HL-60/S4 treated with retinoic acid at 250 ng/mL for 4 days and 3 days (cell line): ENCODE measurements at regions not wholly inside any gene's neighbourhood (a gene's known extent, or its start where the extent isn't known, plus 50 kb on each side); places are given as distances from the start of the nearest gene placed in this dataset.

ENCODE experiments used
- in situ Hi-C: fragments of 300-500 bp; cut with MboI; formaldehyde crosslinking; loops from 2 replicates; pipeline ENCODE4 v1.7.0; 2022; ENCODE audit warnings: low sequenced_read_pairs

GRCh38 chr16:85162478-85163277 lies 50.4 kb upstream of the CIBAR2 start:
- in situ Hi-C loops, result no loop called here

DNA sequence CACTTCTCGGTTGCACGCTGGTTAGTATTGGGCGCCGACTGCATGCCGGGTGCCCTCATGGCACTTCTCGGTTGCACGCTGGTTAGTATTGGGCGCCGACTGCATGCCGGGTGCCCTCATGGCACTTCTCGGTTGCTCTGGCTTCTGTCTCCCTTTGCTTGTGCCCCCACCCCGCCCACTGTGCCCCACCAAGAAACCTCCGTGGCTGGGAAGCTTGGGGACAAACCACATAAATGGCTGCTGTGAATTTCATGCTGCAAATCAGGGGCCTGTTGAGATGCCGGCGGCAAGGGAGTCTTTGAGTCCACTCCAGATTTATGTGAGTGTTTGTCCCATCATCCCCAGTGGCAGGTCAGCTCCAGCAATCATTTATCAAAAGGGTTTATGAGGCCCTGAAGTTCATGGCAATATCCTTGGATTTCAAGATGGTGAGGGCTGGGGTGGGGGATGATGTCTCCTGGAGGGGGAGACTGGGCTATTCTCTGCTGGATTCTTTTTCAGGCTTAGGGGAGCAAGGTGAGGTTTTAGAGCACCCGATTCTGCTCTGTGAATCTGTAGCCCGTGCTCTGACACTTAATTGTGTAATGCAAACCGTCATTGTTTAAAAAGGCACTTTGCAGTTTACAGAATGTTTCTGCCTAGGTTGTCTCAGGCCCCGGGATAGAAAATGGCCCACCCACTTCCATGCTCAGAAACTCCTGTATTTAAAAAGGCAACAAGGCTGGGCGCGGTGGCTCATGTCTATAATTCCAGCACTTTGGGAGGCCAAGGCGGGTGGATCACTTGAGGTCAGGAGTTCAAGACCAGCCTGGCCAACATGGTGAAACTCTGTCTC lies 51.2 kb upstream of the CIBAR2 start:
- in situ Hi-C loops, result no loop called here

- in situ Hi-C loops, result no loop called here
These were observed 52.2 kb upstream of the CIBAR2 start for GRCh38 chr16:85164431-85164830.

DNA sequence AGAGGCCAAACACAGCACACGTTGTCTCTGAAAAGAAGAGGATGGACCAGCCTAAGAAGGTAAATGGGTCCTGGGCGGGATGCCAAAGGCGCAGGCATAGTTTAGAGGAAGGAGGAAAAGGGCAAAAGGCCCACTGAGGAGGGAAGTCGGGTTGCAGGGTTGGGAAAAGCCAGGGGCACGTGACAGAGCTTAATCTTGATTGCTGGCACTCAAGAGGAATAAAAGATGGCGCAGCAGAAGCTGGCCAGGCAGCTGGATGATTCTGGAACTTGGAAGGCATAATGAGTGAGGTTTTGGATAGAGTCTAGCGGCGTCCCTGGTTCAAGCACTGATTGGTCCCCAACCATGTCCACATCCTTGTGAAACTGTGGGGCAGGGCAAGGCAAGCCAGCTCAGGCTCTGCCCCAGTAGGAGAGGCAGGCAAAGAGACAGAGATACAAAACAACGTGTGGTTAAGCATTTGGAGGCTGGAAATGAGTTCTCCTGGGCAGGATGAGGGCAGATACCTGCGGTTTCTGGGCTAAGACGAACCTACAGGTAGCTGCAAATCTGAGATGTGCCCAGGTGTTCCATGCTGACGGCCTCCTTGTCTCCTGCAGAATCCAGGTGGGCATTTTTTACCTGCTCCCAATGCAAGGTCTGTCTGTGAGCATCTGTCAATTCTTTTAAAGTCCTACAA lies 52.7 kb upstream of the CIBAR2 start:
- in situ Hi-C loops, result no loop called here

DNA sequence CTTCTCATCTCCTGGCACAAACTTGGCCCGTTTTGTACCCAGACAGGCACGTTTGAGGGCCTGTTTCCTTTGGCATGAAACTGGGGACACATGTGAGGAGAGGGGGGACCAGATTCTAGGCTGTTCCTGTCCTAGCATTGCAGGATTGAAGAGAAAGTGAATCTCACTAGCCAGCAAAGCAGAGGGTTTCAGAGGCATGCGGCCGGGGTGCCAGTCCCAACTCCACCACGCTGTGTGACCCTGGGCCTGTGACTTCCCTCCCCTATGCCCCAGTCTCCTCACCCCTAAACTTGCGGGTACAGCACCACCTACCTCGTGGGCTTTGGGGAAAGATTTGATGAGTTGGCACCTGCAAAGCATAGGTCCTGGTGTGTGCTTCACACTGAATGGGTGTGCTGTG lies 53.5 kb upstream of the CIBAR2 start:
- in situ Hi-C loops, result no loop called here

DNA sequence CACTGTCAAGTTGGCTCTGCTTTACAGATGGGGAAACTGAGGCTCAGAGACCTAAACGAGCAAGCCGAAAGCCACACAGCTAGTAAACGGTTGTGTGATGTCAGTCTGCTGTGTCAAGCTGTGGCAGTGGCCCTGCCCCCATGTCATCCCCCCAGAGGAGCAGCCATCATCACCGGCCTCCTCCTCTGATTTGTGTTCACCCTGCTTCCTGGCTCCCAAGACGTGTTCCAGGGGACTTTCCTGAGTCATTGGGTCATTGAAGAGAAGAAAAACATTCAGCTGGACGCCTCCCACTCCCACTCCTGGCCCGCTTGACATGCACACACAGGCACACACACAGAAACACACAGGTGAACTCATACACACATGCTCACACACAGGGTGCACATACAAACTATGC lies 54.0 kb upstream of the CIBAR2 start:
- in situ Hi-C loops, result no loop called here

GRCh38 chr16:85166699-85167588 lies 54.7 kb upstream of the CIBAR2 start:
- in situ Hi-C loops, result no loop called here

DNA sequence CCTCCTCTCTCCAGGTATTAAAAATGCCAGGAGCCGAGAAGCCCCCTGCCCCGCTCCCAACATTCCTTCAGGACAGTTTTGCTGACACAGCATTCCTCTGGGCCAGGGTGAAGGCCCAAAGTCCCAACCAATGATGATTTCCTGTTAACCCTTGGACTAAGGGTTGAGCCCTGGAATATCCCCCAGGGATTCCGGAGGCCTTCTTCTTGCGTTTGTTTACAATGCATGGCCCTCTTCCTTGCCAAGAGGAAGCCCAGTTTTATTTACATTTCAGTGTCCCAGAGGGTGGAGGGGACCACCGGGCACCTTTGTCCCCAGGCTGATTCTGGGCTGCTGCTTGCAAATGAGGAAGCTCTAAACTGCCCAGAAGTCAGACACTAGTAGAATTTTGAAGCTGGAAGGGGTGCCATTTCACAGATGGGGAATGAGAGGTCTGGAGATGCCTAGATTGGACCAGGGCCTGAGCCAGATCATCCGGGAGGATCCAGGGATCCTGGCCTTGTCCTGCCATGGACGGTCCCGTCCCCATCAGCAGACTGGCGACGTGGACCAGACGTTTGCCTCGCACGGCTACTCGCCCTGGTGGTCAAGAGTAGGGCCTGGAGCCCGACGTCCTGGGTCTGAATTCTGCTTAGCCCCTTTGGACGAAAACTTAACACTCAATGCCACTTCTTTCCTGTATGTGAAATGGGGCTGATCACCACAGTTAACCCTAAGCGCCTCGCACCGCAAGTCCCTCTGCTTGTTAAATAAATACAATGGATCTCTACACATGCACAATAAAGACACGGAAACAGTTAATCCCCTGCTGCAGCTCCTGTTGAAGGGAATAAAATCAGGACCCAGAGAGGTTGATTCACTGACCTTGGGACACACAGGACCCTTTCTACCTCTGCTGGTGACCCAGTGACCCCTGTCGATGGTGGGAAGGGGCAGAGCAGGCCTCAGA lies 55.6 kb upstream of the CIBAR2 start:
- in situ Hi-C loops, result no loop called here

DNA sequence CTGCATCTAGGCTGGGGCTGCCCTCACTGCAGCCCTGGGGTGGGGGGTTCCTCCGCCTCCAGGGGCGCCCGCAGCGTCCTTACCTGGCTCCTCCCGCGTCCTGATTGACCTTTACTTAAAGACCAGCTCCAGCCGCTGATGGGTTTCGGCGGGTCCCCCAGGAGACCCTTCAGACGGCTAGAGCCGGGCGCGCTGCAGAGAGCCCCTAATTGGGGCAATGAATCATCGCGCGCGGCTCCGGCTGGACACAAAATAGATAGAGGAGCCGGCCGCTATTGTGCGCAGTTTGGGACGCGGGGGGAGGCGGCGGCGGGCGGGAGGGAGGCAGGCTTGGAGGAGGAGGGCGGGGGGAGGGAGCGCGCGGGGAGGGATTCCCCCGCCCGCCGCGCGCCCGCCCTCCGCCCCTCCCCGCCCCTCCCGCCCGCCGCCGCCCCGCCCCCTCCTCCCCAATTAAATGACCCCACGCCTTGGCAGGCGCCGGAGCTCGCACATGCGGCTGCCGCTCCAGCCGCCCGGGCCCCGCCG lies 56.5 kb upstream of the CIBAR2 start:
- in situ Hi-C loops, result no loop called here

DNA sequence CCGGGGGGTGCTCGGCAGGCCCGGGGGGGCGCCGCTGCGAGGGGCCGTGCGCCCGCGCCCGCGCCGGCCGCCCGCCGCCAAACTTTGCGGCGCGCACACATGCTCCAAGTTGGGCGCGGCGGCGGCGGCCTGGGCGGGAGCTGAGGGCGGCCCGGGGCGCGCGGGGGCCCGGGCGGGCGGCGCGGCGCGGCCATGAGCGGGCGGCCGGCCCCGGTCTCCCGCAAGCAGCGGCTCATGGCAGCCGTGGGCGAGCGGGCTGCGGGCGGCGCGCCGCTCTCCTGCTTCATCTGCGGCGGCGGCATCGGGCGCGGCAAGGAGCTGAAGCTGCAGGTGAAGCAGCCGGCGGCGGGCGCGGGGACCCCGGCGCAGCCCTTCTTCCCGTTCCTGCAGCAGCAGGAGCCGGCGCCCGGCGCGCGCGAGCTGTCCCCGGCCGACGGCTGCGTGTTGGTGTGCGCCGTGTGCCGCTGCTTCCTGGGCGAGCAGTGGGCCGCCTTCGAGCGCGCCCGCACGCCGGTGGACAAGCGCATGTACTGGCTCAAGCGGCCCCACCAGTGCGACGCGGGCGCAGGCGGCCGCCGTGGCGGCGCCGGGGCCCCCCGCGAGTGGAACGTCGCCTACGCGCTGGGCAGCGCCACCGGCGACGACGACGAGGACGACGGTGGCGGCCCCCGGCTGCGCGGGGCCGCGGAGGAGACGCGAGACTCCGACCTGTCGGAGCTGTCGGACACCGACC lies 57.2 kb upstream of the CIBAR2 start:
- in situ Hi-C loops, result no loop called here

DNA sequence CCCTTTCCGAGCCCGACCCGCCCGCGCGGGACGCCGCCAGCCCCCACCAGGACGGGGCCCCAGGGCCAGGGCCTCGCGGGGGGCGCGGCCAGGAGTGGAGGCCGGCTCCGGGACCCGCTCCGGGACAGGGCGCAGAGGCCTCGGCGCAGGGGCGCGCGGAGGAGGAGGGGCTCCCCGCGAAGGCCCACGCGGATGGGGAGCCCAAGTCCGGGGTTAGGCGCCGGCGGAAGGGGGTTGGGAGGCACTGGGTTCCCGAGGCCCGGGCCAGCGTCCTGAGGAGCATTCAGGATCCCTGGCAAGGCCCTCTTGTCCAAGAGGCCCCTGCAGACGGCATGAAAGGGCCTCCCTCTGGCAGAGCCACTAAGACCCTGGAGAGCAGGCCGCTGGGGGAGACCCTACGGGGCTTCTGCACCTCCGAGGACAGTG lies 57.8 kb upstream of the CIBAR2 start:
- in situ Hi-C loops, result no loop called here

GRCh38 chr16:85170590-85171003 lies 58.3 kb upstream of the CIBAR2 start:
- in situ Hi-C loops, result no loop called here

DNA sequence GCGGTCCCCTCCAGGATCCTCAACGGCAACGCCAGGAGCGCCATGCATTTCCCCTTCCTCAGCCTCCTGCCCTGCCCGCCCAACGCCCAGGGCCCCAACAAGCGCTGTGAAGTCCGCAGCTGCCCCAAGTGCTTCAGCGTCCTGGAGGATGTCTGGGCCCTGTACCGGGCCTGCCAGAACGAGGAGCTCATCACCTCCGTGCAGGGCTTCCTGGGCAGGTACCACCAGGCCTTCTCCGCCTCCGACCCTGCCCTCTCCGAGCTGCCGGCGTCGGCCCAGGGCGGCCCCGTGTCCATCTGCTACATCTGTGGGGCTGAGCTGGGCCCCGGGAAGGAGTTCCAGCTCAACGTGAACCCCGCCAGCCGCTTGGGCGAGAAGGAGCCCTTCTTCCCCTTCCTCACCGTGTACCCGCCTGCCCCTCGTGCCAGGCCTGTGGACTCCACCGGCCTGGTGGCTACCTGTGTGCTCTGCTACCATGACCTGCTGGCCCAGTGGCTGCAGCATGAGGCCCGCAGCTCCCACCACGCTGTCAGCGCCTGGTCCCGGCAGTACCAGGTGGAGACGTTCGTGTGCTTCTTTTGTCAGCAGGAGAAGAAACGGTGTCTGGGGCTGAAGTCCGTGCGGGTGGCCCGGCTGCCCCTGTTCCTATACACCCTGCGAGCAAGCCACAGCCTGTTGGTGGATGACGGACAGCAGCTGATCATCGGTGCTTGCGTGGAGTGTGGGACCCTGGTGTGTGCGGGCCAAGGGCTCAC lies 58.9 kb upstream of the CIBAR2 start:
- in situ Hi-C loops, result no loop called here

DNA sequence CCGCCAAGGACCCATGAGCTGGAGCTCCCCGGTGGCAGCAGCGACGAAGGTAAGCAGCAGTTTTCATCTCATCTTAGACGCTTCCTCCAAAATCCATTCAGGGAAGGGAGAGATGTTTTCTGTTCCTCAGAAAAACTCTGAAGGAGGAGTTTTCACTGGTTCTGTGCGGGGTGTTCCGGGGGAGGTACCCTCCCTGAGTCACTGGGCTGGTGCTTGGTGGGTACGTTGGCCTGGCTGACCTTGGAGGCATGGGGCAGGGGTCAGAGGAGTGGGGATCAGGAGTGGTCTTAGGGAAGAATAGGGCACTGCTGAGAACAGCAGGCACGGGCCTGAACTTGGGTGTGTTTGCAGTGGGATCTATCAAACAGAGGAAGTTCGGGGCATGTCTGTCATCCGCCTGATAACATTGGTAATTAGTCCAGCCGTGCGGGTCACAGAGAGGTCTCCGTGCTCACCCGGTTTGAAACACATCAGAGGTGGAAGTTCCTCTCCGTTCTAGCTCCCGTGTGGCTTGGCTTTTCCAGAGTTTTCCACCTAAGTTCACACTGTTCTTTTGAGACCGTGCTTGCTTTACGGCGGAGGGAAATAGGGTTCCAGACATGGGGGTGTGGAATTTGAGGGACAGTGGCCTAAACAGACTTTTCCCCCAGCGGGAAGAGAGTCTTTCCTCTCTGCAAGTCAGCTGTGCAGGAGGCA lies 59.6 kb upstream of the CIBAR2 start:
- in situ Hi-C loops, result no loop called here

DNA sequence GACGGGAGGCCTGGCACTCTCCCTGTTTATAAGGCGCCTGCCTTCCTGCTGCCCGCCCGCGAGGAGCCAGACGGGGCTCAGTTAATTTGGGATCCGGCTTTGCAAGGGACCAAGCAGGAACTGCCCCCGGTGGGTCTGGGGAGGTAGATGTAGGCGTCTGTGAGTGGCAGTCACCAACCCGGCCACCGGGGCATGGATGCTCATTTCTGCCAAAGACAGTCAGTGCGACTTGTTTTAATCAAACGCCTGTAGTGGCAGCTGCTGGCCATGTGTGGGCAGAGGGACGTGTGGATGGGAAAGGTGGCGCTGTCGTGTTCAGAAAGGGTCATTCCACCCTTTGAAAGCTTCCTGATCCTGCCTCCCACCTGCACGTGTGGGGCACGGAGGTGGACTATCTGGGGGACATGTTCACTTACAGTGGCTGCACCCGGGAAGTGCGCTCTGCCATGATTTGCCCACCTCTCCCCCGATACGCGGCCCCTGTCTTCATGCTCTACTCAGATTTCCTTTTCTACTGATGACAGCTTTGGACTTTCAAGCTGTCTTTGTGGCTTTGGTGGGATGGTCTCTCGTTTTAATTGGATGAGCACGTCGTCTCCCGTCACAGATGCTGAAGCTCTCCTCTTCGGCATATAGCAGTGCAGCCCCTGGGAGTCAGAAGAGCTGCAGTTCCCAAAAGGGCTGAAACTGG lies 60.3 kb upstream of the CIBAR2 start:
- in situ Hi-C loops, result no loop called here

GRCh38 chr16:85173146-85173980 lies 61.1 kb upstream of the CIBAR2 start:
- in situ Hi-C loops, result no loop called here
